ENCODE measurements at regions not wholly inside any gene's neighbourhood (a gene's known extent, or its start where the extent isn't known, plus 50 kb on each side); places are given as distances from the start of the nearest gene placed in this dataset.

GRCh38 chr14:22390824-22391461 is 198.1 kb downstream of the DAD1 start:
- no peak for DNase-seq (ENCODE audit: extremely low read depth in 1 of 2, low read depth in 1 of 2)

GRCh38 chr14:22390195-22390594 is 198.8 kb downstream of the DAD1 start:
- no peak for DNase-seq (ENCODE audit: extremely low read depth in 1 of 2, low read depth in 1 of 2)

GRCh38 chr14:22388669-22389595 is 200.1 kb downstream of the DAD1 start:
- no peak for DNase-seq (ENCODE audit: extremely low read depth in 1 of 2, low read depth in 1 of 2)

GRCh38 chr14:22387776-22388241 is 201.2 kb downstream of the DAD1 start:
- no peak for DNase-seq (ENCODE audit: extremely low read depth in 1 of 2, low read depth in 1 of 2)

GRCh38 chr14:22386924-22387775 is 201.9 kb downstream of the DAD1 start:
- DNase-seq (ENCODE audit: extremely low read depth in 1 of 2, low read depth in 1 of 2), result peak in 1 of 2 donors; percentile 3

GRCh38 chr14:22384974-22385526 is 204.0 kb downstream of the DAD1 start:
- DNase-seq (ENCODE audit: extremely low read depth in 1 of 2, low read depth in 1 of 2), result no peak

- no peak for DNase-seq (ENCODE audit: extremely low read depth in 1 of 2, low read depth in 1 of 2)
Observed at GRCh38 chr14:22384167-22384549, 204.9 kb downstream of the DAD1 start.

GRCh38 chr14:22383515-22384166 is 205.4 kb downstream of the DAD1 start:
- DNase-seq (ENCODE audit: extremely low read depth in 1 of 2, low read depth in 1 of 2), result no peak

- DNase-seq (ENCODE audit: extremely low read depth in 1 of 2, low read depth in 1 of 2), result no peak
Observed at GRCh38 chr14:22382955-22383354, 206.1 kb downstream of the DAD1 start.

GRCh38 chr14:22382395-22382794 is 206.6 kb downstream of the DAD1 start:
- DNase-seq (ENCODE audit: extremely low read depth in 1 of 2, low read depth in 1 of 2), result no peak

- DNase-seq (ENCODE audit: extremely low read depth in 1 of 2, low read depth in 1 of 2), result no peak
Observed at GRCh38 chr14:22381766-22382165, 207.3 kb downstream of the DAD1 start.

- no peak for DNase-seq (ENCODE audit: extremely low read depth in 1 of 2, low read depth in 1 of 2)
Observed at GRCh38 chr14:22381408-22381760, 207.6 kb downstream of the DAD1 start.

GRCh38 chr14:22380571-22381407 is 208.2 kb downstream of the DAD1 start:
- DNase-seq (ENCODE audit: extremely low read depth in 1 of 2, low read depth in 1 of 2), result no peak

GRCh38 chr14:22379727-22380126 is 209.3 kb downstream of the DAD1 start:
- DNase-seq (ENCODE audit: extremely low read depth in 1 of 2, low read depth in 1 of 2), result no peak

- DNase-seq (ENCODE audit: extremely low read depth in 1 of 2, low read depth in 1 of 2), result no peak
Observed at GRCh38 chr14:22378181-22378580, 210.8 kb downstream of the DAD1 start.

GRCh38 chr14:22375321-22375930 is 213.6 kb downstream of the DAD1 start:
- no peak for DNase-seq (ENCODE audit: extremely low read depth in 1 of 2, low read depth in 1 of 2)

- no peak for DNase-seq (ENCODE audit: extremely low read depth in 1 of 2, low read depth in 1 of 2)
Observed at GRCh38 chr14:22370084-22370847, 218.8 kb downstream of the DAD1 start.

GRCh38 chr14:22358726-22359125 is 230.3 kb downstream of the DAD1 start:
- DNase-seq (ENCODE audit: extremely low read depth in 1 of 2, low read depth in 1 of 2), result no peak
